GM12875 (cell line): ENCODE measurements at regions not wholly inside any gene's neighbourhood (a gene's known extent, or its start where the extent isn't known, plus 50 kb on each side); places are given as distances from the start of the nearest gene placed in this dataset.
"Not testable (repeated sequence)": the region's sequence is repeated elsewhere in the genome, so short reads cannot be mapped to it uniquely, and the experiment has no call there.

Experiments
- H3K4me3 ChIP-seq: one replicate; pipeline ENCODE4 v1.5.1; 2011; ENCODE audit warnings: low read depth, low read length, control low read depth
- TF ChIP-seq, protein P1 (sequence below): IDR thresholded peaks from 2 replicates; pipeline ENCODE4 v1.5.1; 2011; ENCODE audit warnings: low read depth, mild to moderate bottlenecking, control low read depth, inconsistent platforms, low read length, moderate library complexity, borderline replicate concordance; ENCODE audit not compliant: insufficient read depth

DNA sequence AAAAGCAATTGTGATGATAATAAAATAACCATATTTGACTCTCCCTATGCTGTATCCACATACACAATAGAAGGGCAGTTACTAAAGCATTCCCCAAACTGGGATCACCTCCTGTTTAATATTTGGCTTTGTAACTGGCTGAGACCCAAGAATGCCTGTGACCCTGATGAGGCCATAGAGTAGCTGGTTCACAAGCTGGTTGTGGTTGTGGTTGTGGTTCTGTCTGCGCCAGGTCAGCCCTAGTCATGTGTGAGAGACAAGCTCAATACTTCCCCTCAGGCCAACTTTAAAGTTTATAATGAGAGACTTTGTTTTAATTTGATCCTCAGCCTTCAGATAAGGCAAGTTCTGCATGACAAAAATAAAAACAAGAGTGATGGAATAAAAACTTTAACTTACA lies 209.9 kb downstream of the PARM1 start:
- no peak overlapping the region for H3K4me3 ChIP-seq
- TF ChIP-seq, protein P1, sequence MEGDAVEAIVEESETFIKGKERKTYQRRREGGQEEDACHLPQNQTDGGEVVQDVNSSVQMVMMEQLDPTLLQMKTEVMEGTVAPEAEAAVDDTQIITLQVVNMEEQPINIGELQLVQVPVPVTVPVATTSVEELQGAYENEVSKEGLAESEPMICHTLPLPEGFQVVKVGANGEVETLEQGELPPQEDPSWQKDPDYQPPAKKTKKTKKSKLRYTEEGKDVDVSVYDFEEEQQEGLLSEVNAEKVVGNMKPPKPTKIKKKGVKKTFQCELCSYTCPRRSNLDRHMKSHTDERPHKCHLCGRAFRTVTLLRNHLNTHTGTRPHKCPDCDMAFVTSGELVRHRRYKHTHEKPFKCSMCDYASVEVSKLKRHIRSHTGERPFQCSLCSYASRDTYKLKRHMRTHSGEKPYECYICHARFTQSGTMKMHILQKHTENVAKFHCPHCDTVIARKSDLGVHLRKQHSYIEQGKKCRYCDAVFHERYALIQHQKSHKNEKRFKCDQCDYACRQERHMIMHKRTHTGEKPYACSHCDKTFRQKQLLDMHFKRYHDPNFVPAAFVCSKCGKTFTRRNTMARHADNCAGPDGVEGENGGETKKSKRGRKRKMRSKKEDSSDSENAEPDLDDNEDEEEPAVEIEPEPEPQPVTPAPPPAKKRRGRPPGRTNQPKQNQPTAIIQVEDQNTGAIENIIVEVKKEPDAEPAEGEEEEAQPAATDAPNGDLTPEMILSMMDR, result no peak

DNA sequence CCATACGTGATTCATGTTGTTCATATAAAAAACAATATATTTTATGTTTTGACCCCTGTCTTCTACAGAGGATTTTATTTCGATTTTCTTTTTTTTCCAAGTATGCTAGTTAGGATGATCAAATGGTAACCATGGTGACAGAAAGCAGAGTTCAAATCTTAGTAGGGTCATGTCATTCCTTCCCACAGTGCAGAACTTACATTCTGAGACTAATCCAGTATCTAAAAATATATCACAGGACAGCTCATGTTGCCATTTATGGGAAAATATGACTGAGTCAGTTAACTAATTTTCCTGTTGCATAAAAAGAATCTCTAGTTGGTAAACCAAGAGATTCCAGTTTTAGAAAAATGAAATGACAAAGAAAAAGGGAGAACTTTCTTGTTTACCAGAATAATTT lies 209.5 kb downstream of the PARM1 start:
- no peak overlapping the region for H3K4me3 ChIP-seq
- TF ChIP-seq, protein P1, result no peak

DNA sequence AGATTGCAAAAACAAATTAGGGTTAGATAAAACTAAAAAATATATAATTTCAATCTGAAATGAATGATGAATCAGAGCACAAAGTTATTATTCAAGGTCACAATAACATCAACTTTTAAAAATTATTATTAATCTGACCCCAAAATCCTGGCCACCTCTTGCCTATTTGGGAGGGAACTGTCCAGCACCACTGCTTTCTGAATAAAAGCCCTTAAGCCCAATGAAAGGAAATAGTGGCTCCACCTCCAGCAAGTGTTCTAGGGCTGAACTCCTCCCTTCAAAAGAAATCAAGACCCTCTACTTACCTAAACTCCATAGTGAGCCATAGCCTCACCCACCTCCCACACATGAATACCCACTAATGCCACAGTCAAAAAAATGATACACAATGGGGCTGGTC lies 208.2 kb downstream of the PARM1 start:
- TF ChIP-seq, protein P1, result no peak
- no peak overlapping the region for H3K4me3 ChIP-seq

DNA sequence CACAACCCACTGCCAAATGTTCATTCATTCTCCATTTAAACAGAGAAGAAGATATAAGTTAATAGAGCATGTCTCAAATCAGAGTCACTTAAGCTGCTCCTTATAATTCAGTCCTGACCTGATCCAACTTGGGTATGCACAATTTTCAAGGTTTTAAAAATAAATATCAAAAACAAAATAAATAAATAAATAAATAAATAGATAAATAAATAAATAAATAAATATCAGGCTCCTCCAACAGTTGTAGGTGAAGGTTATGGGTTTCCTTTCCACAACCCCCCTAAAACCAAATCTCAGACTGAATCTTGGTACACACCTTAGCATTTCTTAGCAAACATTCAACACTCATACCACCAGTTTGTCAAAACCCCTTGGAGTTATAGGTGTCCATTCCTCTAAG lies 204.4 kb downstream of the PARM1 start:
- TF ChIP-seq, protein P1, result no peak
- H3K4me3 ChIP-seq, result no peak overlapping the region

DNA sequence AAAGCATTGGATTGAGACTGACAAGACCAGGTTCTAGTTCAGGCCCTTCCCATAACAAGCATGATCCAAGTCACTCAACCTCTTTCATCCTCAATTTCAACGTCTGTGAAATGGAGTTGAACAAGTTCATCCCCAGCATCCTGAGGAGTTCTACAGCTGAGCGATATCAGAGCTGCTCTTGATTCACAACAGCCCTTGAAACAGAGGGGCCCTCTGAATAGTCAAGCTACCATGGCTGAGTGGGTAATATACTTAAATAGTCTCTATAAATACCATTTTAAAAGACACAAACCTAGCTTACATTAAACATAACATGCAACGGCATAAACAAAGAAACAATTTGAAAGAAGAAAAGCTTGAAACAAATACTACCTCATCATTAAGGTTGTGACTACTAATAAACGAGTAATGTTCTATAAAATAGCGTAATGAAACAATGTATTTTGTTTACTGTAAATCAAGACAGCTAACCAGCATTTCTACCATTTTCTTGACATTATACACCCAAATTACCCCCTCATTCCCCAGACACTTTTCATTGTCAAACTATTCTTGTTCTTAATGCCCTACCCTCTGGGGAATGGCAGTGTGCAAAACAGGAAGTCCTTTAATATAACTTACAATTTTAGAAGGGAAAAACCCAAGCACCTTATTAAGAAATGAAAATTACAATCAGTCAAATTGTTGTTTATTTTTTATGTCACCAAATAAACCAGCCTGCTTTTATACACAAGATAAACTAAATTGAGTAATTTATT lies 202.3 kb downstream of the PARM1 start:
- TF ChIP-seq, protein P1, result no peak
- H3K4me3 ChIP-seq, result no peak overlapping the region

DNA sequence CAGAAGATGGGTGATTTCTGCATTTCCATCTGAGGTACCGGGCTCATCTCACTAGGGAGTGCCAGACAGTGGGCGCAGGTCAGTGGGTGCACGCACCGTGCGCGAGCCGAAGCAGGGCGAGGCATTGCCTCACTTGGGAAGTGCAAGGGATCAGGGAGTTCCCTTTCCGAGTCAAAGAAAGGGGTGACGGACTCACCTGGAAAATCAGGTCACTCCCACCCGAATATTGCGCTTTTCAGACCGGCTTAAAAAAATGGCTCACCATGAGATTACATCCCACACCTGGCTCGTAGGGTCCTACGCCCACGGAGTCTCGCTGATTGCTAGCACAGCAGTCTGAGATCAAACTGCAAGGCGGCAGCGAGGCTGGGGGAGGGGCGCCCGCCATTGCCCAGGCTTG lies 194.0 kb downstream of the PARM1 start:
- H3K4me3 ChIP-seq, result not testable (repeated sequence)

DNA sequence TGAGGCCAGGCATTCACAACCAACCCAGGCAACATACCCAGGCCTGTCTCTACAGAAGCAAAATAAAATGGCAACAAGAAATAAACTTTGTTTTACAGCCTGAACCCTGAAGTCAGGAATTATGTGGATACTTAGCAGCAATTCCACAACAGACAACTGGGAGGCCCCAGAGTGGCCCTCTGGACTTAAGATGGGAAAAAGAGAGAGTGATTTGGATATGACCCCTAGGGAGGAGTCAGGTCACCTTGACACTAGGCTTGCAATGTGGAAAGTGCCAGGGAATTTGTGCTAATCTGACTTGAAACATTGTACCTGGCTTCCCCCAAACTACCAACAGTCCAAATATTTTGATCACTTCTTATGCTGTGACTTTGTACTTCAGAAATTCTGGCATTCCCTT lies 193.1 kb downstream of the PARM1 start:
- H3K4me3 ChIP-seq, result no peak overlapping the region
- TF ChIP-seq, protein P1, result no peak
